ENCODE measurements at regions not wholly inside any gene's neighbourhood (a gene's known extent, or its start where the extent isn't known, plus 50 kb on each side); places are given as distances from the start of the nearest gene placed in this dataset.

DNA sequence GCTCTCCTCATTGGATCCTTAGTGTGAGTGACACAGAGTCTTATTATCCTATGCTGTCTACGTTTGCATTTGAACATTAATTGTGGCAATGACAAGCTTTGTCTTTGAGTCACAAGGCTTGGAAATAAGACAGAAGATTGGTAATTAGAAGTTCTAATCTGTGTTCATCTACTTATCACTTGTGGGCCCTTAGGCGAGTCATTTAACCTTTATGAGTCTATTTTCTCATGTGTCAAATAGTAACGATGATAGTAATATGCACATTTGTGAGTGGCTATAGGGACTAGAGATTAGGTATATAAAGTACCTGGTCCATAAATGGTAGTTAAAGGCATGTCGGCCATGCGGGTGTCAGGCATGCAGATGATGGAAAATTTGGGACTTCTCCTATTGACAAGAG, 105.6 kb upstream of the NABP1 start:
- DNase-seq = no peak
- Histone ChIP-seq H3K9me3 (no peaks in the 10 kb centered on the region), H3K36me3 (no peaks in the 10 kb centered on the region), H3K27me3 (no peaks in the 10 kb centered on the region), H3K4me3 (no peak overlapping the region)

DNA sequence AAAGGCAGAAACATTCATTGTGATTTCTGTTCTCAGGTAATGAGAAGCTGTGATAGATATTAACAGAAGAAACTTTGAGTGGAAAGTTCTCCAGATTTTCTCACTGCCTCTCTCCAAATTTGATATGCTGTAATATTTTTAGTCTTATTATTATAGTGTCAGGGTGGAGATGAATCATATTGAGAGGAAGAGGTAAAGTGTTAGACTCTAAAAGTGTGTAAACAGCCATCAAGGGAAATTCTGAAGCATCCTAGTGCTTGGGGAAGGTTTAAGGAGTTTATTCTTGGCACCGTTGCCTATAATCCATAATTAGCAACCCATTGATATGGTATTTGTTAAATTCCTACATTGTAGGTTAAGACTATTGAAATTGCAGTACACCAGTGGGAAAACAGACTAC, 104.7 kb upstream of the NABP1 start:
- Histone ChIP-seq H3K9me3 (no peaks in the 10 kb centered on the region), H3K4me3 (no peak overlapping the region), H3K36me3 (no peaks in the 10 kb centered on the region), H3K27me3 (no peaks in the 10 kb centered on the region)
- no peak for DNase-seq

DNA sequence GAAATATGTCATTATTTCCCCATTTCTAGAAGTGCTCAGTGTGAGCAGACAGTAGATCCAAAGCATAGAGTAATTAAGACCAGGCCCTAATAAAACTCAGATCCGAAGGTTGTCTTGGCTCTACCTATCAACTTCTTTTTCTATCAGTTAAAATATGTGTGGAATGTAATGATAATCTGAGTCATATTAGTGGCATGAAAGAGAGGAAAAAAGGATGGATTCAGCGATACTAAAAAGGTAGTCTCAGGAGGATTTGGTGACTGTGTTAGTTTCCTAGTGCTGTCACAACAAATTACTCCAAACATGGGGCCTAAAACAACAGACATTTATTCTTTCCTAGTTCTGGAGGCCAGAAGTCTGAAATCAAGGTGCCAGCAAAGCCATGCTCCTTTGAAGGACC, 103.7 kb upstream of the NABP1 start:
- DNase-seq = no peak
- no peak overlapping the region for H3K4me3 ChIP-seq
- H3K27me3 ChIP-seq = no peaks in the 10 kb centered on the region
- no peaks in the 10 kb centered on the region for H3K36me3 ChIP-seq
- H3K9me3 ChIP-seq = no peaks in the 10 kb centered on the region

DNA sequence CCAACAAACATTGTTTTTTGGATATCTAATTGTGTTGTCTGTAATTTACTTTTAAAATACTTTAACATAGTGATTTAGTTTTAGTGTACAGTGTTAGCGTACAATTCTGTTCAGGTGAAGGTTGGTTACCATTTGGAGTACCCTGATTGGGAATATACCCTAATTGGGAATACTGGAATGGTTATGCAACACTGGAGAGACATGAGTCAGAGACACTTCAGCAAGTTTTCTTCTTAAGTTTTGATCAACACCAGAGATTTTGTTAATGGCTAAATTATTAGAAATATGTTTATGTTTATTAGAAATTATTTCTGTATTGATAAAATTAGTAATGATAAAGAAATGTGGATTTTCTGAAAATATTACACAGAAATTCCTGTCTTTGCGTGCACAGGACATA, 100.3 kb upstream of the NABP1 start:
- no peaks in the 10 kb centered on the region for H3K36me3 ChIP-seq
- DNase-seq = no peak
- H3K9me3 ChIP-seq = no peaks in the 10 kb centered on the region
- H3K4me3 ChIP-seq = no peak overlapping the region
- H3K27me3 ChIP-seq = no peaks in the 10 kb centered on the region

DNA sequence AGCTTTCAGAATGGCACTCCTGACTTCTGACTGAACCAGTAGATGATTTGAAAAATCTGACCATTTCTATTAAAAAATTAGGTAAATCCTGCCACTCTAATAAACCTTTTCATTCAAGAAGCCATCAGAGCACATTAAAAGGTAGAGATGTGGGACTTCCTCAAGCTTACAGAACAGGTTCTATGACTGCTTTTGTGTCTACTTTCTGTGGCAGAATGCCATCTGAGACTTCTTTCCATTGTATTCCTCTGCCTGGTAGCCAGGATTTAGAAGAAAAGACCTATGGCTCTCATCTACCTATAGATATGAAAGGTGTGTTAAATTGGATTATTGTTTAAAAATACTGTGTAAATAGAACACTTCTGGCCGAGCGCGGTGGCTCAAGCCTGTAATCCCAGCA, 99.9 kb upstream of the NABP1 start:
- no peaks in the 10 kb centered on the region for H3K27me3 ChIP-seq
- DNase-seq = no peak

DNA sequence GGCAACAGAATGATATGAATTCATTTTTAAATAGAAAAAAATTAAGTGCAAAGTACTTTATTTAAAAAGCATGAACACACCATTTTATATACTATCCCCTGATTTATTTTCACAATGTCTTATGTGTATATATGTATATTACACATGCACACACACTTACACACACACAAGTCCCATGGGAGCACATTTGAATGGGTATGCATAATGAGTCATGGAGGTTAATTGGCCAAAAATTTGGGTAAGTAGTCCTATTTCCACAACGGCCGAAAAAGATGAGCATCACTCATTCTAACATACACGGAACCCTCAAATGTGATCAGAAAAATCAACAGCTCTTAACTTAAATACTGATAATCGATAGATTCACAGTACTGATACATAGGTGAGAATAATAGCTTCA, 97.4 kb upstream of the NABP1 start:
- DNase-seq = no peak

More for the DNA sequence above, 99.9 kb upstream of the NABP1 start:
- H3K9me3 ChIP-seq = no peaks in the 10 kb centered on the region
- H3K4me3 ChIP-seq = no peak overlapping the region
- no peaks in the 10 kb centered on the region for H3K36me3 ChIP-seq

DNA sequence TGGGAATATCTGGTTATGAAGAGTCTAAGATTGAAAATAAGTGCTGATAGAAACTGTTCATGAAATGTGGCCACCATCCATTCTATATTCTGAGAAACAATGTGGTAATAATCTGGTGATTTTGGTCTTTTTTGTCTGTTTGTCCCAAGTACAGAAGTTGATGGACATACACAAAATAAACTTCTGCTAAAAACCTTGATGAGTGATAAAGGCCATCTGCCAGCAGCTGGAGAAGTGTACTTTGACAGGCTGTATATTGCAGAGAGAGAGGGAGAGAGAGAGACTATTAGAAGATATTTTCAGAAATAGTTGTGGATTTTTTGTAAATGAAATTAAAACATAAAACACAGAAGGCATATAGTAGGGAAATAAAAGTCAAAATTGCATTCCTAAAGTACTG, 96.9 kb upstream of the NABP1 start:
- DNase-seq = no peak
- Histone ChIP-seq H3K4me3 (no peak overlapping the region), H3K9me3 (no peaks in the 10 kb centered on the region), H3K36me3 (no peaks in the 10 kb centered on the region), H3K27me3 (no peaks in the 10 kb centered on the region)

More for the DNA sequence above, 97.4 kb upstream of the NABP1 start:
- H3K9me3 ChIP-seq = no peaks in the 10 kb centered on the region
- H3K27me3 ChIP-seq = no peaks in the 10 kb centered on the region
- H3K4me3 ChIP-seq = no peak overlapping the region
- H3K36me3 ChIP-seq = no peaks in the 10 kb centered on the region

DNA sequence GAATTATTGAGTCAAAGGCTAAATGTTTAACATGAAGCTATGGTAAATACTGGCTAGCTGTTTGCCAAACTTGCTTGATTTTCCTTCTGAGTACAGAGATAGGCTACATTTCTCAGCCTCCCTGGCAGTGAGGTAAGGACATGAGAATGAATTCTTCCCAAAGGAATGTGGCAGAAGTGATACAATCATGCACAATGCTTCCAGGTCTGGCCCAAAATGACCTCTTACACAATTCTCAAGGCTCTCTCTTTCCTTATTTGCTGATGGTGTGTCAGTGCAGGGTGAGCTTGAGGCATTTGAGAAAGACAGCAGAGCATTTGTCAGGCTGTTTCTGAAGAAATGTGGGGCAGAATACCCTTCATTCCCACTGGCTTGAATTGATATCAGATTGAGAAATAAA, 95.6 kb upstream of the NABP1 start:
- Histone ChIP-seq H3K9me3 (no peaks in the 10 kb centered on the region), H3K27me3 (no peaks in the 10 kb centered on the region), H3K4me3 (no peak overlapping the region), H3K36me3 (no peaks in the 10 kb centered on the region)
- peak; percentile 59 for DNase-seq

DNA sequence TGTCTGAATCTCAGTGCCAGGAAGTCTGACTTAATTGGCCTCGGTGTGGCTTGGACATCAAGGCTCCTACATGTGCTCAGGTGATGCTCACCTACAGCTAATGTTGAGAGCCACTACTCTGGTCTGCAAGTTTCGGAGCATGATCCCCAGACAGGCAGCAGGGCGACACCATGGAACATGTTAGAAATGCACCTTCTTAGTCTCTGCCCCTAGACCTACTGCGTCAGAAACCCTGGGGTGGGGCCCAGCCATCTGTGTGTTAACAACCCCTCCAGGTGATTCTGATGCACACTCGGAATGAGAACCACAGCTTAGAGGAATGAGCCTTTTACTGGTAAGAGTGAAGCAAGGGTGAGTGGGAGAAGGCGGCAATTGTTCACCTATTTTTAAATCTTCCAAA, 86.9 kb upstream of the NABP1 start:
- no peaks in the 10 kb centered on the region for H3K9me3 ChIP-seq
- no peaks in the 10 kb centered on the region for H3K36me3 ChIP-seq
- no peak for DNase-seq
- H3K27me3 ChIP-seq = no peaks in the 10 kb centered on the region
- H3K4me3 ChIP-seq = no peak overlapping the region

DNA sequence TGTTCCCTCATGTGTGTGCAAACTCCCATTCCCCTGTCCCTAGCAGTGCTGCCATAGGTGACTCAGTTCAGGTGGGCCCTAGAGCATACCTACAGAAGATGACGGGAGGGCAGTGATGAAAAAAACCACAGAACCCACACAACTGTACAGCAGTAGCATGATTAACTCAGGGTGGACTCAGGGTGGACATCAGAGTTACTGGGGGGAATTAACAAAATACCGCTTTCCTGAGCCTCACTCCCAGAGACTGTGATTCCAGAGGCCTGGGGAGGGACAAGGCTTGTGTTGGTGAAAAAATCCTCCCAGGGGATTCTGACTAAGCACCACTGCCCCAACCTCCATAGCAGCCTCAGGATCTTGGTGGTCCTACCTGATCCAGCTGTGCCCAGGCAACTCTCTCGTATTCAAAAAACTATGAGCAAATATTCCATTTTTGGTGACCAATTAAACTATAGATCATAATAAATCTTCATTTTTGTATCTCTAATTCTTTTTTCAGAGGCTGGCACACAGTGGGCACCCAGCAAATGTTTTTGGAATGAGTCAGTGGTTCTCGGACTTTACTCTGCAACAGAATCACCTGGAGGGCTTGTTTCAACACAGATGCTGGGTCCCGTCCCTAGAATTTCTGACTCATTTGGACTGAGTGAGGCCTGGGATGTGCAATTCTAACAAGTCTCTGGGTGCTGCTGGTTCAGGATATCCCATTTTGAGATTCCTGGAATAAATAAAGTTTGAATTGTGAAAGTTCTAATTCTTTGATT, 84.1 kb upstream of the NABP1 start:
- Histone ChIP-seq H3K9me3 (no peaks in the 10 kb centered on the region), H3K36me3 (no peaks in the 10 kb centered on the region), H3K27me3 (no peaks in the 10 kb centered on the region), H3K4me3 (no peak overlapping the region)
- DNase-seq = peak; percentile 67

DNA sequence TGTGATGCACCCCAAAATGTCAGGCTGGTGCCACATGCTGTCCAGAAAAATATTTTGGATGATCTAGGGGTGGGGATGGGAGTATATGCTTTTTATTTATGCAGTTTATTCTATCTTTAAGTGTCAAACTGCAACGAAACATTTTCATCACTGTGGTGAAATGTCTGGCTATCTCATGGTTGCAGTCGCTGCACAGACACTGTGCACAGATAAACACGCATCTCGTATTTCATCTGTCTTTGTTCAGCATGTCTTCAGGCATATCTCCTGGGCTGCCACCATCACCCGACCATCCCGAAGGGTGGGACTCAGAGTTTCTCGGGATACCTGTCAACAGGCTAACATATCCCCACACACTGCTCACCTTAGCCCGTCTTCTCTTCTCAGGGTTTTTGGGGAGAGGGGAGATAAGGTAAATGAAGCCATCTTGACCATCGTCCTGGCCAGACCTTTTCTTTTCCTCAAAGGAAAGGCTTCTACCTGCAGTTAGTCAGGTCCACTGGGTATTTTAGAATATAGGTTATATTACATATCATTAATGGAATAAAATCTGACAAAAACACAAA, 80.7 kb upstream of the NABP1 start:
- Histone ChIP-seq H3K9me3 (no peaks in the 10 kb centered on the region), H3K36me3 (no peaks in the 10 kb centered on the region), H3K27me3 (no peaks in the 10 kb centered on the region), H3K4me3 (no peak overlapping the region)
- no peak for DNase-seq

DNA sequence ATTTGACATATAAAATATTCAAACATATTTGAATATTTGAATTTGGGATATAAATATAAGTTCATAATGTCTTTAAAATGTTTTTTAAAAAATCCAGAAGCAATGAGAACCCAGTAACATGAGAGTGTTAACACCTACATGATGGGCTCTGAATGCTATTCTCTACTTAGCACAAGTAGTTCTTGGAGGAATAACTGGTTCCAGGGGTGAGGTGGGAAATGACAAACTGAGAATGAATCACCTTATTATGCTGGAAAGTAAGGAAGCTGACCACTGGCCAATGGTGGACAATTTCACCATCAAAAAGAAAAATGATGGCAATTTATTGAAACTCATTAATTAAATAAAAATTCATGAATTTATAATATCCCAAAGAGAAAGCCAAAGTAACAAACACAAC, 79.6 kb upstream of the NABP1 start:
- Histone ChIP-seq H3K9me3 (no peaks in the 10 kb centered on the region), H3K36me3 (no peaks in the 10 kb centered on the region), H3K4me3 (no peak overlapping the region), H3K27me3 (no peaks in the 10 kb centered on the region)
- DNase-seq = no peak

DNA sequence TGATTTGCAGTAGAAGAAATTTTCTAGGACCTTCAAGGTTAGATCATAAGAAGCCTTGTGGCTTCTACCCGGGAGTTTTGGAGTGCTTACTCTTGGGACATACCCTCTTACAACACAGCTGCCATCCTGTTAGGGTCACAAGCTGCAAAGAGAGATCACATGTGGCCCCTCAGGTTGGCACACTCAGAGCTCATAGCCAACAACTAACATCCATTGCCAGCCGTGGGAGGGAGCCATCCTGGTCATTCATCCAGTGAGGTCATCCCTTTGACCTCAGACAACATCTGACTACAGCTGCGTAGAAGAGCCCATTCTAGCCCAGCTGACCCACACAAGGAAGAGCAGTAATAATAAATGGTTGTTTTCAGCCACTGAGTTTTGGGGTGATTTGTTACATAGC, 76.9 kb upstream of the NABP1 start:
- Histone ChIP-seq H3K36me3 (no peaks in the 10 kb centered on the region), H3K9me3 (no peaks in the 10 kb centered on the region), H3K4me3 (no peak overlapping the region), H3K27me3 (no peaks in the 10 kb centered on the region)
- DNase-seq = peak; percentile 44

DNA sequence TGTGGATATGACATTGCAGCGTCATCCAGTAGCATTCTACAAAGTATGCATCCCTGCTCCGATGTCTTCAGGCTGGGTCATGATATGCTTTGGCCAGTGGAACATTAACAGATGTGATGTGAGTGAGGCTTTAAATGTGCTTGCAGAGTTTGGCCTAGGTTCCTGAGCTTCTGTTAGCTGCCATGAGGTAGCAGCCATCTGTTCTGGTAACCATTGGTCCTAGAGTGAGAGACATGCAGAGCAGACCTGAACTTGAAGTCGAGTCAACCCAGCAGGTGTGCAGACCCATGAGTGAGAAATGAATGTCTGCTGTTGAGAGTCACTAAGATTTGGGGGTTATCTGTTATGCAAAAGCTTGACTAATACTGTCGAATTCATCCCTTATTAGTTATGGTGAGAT, 73.8 kb upstream of the NABP1 start:
- H3K4me3 ChIP-seq = no peak overlapping the region
- no peaks in the 10 kb centered on the region for H3K36me3 ChIP-seq
- peaks cover 2% of the 10 kb centered on the region; the same call in 1 of the 2 replicates for H3K9me3 ChIP-seq
- no peaks in the 10 kb centered on the region for H3K27me3 ChIP-seq
- DNase-seq = no peak

DNA sequence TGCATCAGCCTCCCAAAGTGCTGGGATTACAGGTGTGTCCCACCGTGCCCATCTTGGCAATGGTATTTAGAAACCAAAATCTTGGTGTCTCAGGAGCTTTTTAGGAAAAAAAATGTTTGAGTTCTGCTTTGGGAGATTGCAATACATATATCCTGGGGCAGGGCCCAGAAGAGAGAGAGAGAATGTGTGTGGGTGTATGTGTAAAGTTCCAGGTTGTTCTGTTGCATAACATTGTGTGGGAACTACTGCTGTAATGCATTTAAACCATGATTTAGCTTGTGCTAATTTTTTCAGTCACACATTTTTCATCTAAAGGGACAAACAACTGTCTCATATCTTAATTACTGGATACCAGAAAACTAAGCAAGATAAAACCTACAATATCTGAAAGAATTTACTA, 70.8 kb upstream of the NABP1 start:
- Histone ChIP-seq H3K36me3 (no peaks in the 10 kb centered on the region), H3K27me3 (no peaks in the 10 kb centered on the region), H3K9me3 (peaks cover 2% of the 10 kb centered on the region; the same call in 1 of the 2 replicates), H3K4me3 (no peak overlapping the region)
- DNase-seq = no peak

DNA sequence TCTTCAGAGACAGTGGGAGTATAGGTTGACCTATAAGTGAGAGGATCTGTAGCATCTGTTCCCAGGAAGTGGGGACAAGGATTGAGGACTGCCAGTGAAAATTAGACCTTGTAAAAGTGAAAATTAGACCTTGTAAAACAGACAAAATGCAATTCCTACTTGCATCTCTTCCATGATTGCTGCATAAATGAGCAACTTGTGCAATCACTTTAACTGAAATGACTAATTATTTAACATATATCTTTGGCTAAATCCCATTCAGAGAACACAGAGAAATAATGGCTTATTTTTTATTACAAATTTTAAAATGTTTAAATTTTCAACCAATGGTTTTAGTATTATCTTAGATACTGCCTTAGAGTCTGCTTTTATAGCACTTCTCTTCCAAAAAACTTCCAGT, 67.2 kb upstream of the NABP1 start:
- Histone ChIP-seq H3K36me3 (no peaks in the 10 kb centered on the region), H3K9me3 (peaks cover 2% of the 10 kb centered on the region), H3K4me3 (no peak overlapping the region), H3K27me3 (no peaks in the 10 kb centered on the region)
- DNase-seq = no peak

DNA sequence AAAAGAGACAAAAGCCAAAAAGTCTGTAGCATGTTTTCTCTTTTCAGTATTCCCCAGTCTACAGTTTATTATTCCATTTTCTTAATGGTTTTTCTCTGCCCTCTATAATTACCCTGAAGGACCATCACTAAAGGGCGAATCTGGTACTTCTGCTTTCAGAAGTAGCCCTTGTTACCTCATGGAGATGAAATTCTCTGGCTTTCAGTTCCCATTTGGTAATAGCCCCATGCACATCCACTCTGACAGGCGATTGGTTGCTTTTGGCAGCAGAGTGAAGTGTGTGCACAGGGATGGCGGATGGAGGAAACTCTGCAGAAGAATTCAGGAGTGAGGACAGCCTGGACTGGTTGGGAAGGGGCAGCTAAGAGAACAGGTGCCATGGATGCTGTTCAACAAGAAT, 66.3 kb upstream of the NABP1 start:
- peaks cover 2% of the 10 kb centered on the region for H3K9me3 ChIP-seq
- H3K27me3 ChIP-seq = no peaks in the 10 kb centered on the region
- DNase-seq = no peak
- H3K4me3 ChIP-seq = no peak overlapping the region
- H3K36me3 ChIP-seq = no peaks in the 10 kb centered on the region

DNA sequence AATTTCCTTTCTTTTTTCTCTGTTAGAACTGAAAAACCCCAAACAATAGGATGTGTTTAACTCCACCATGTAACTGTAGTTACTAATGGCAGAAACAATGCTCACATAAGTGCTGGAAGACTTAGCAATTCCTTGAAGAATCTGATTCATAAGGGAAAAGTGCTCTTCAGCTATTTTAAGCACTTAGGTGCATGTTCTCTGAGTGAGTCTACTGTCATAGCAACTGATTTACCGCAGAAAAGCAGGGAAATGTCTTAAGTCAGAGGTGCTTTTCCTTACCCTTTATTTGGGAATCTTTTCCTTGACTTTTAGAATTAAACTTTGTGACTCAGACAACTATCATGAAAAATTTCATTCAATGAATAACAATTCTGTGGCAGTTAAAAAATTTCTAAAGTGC, 65.4 kb upstream of the NABP1 start:
- Histone ChIP-seq H3K36me3 (no peaks in the 10 kb centered on the region), H3K27me3 (no peaks in the 10 kb centered on the region), H3K9me3 (no peaks in the 10 kb centered on the region; the same call in none of the 2 replicates), H3K4me3 (no peak overlapping the region)
- DNase-seq = no peak

Measured in MG63 (cell line).